Lung (tissue), 11 donors: ENCODE measurements at regions not wholly inside any gene's neighbourhood (a gene's known extent, or its start where the extent isn't known, plus 50 kb on each side); places are given as distances from the start of the nearest gene placed in this dataset.

Experiments used
- ATAC-seq: fragments of 200-7000 bp; cut with Tn5 transposase; one replicate; pipeline ENCODE4 v1.9.1; 2020; ENCODE audit warnings: moderate number of reproducible peaks; ENCODE audit not compliant: insufficient read depth, low FRiP score
- DNase-seq, 3 donors: peaks; one replicate each; pipeline ENCODE4 v3.0.0-alpha.2; 2013 to 2017
- H3K27ac ChIP-seq, 2 donors: one replicate each; pipeline ENCODE4 v1.5.1; 2013; ENCODE audit warnings: mild to moderate bottlenecking in 2 of 2, moderate library complexity in 2 of 2, control low read depth in 1 of 2, inconsistent platforms in 1 of 2, low read depth in 1 of 2, low read length in 1 of 2
- H3K27me3 ChIP-seq, 3 donors: one replicate each; pipeline ENCODE4 v1.5.1; 2013; ENCODE audit warnings: low read length in 2 of 3; ENCODE audit not compliant: control insufficient read depth in 3 of 3, insufficient read depth in 3 of 3
- H3K36me3 ChIP-seq, 4 donors: one replicate each; pipeline ENCODE4 v1.5.1; 2013; ENCODE audit warnings: low read length in 4 of 4, mild to moderate bottlenecking in 1 of 4, moderate library complexity in 1 of 4; ENCODE audit not compliant: control insufficient read depth in 4 of 4, insufficient read depth in 4 of 4
- H3K4me1 ChIP-seq, 5 donors: one replicate each; pipeline ENCODE4 v1.5.1; 2013; ENCODE audit warnings: low read length in 5 of 5, mild to moderate bottlenecking in 2 of 5, moderate library complexity in 1 of 5; ENCODE audit not compliant: control insufficient read depth in 5 of 5, insufficient read depth in 5 of 5
- H3K4me3 ChIP-seq: one replicate; pipeline ENCODE4 v1.5.1; 2013; ENCODE audit warnings: mild to moderate bottlenecking, control low read depth, moderate library complexity
- H3K9ac ChIP-seq, 2 donors: one replicate each; pipeline ENCODE4 v1.5.1; 2013; ENCODE audit warnings: low read length in 2 of 2, control low read depth in 1 of 2; ENCODE audit not compliant: insufficient read depth in 1 of 2
- H3K9me3 ChIP-seq, 4 donors: one replicate each; pipeline ENCODE4 v1.5.1; 2013; ENCODE audit warnings: low read length in 3 of 4, mild to moderate bottlenecking in 1 of 4, moderate library complexity in 1 of 4; ENCODE audit not compliant: control insufficient read depth in 4 of 4, insufficient read depth in 3 of 4
- CTCF ChIP-seq: IDR thresholded peaks from 2 replicates; pipeline ENCODE4 v1.5.1; 2012; ENCODE audit warnings: mild to moderate bottlenecking; ENCODE audit errors: control extremely low read depth, extremely low read depth
- WGBS, 2 donors: extraction: QIAGEN DNeasy Blood & Tissue Kit; methylation state at CpG; one replicate each; pipeline ENCODE4 v1.1.7; 2013; 5-methylcytosine and 5-hydroxymethylcytosine counted together
- donor health status: control.
- donor health status: control.
- donor health status: Bipolar disorder and iron deficiency.
- donor health status: healthy.
- donor health status: DM: yes; HTN: yes; CAD: no.

GRCh38 chr13:77388944-77389624 is 62.2 kb upstream of the MYCBP2 start:
- Histone ChIP-seq H3K9ac (no peak overlapping the region), H3K4me1 (no peaks in the 10 kb centered on the region), H3K9me3 (peaks cover 0 to 7% (median 0%) of the 10 kb centered on the region in 4 donors), H3K27ac (no peak overlapping the region), H3K27me3 (peaks cover 0 to 2% (median 0%) of the 10 kb centered on the region in 3 donors), H3K4me3 (no peak overlapping the region), H3K36me3 (no peaks in the 10 kb centered on the region)
- WGBS, 2 donors = 70 to 78% methylated on average over 4 of the region's 4 CpGs
- DNase-seq (no peak), ATAC-seq (no peak)
- no peak for TF ChIP-seq CTCF

- no peak for TF ChIP-seq CTCF
- Histone ChIP-seq H3K9ac (no peak overlapping the region), H3K27me3 (no peaks in the 10 kb centered on the region), H3K4me1 (no peaks in the 10 kb centered on the region), H3K36me3 (no peaks in the 10 kb centered on the region), H3K9me3 (peaks cover 0 to 7% (median 0%) of the 10 kb centered on the region in 4 donors), H3K27ac (no peak overlapping the region), H3K4me3 (no peak overlapping the region)
- DNase-seq = no peak
- ATAC-seq = no peak
- 67 to 76% methylated on average over 5 of the region's 5 CpGs for WGBS, 2 donors
These were observed 60.8 kb upstream of the MYCBP2 start for GRCh38 chr13:77387607-77388200.

- H3K9me3 ChIP-seq = peaks cover 0 to 7% (median 0%) of the 10 kb centered on the region in 4 donors
- H3K27me3 ChIP-seq = no peaks in the 10 kb centered on the region
- no peak for TF ChIP-seq CTCF
- no peaks in the 10 kb centered on the region for H3K4me1 ChIP-seq
- ATAC-seq (peak; percentile 73), DNase-seq (no peak)
- H3K4me3 ChIP-seq = no peak overlapping the region
- H3K9ac ChIP-seq = no peak overlapping the region
- WGBS, 2 donors = 50 to 56% methylated on average over 5 of the region's 5 CpGs
- no peaks in the 10 kb centered on the region for H3K36me3 ChIP-seq
- peak overlapping the region in 1 of 2 donors; percentile 26 for H3K27ac ChIP-seq
These were observed 60.1 kb upstream of the MYCBP2 start for GRCh38 chr13:77386880-77387606.
